OCI-LY3 (cell line): ENCODE measurements at regions not wholly inside any gene's neighbourhood (a gene's known extent, or its start where the extent isn't known, plus 50 kb on each side); places are given as distances from the start of the nearest gene placed in this dataset.

Source experiments
- EZH2phosphoT487 ChIP-seq: fragments of 200-600 bp; shearing (Covaris generic); IDR thresholded peaks from 2 replicates; pipeline ENCODE4 v1.6.1; 2018; ENCODE audit warnings: antibody characterized with exemption, mixed run types, low read depth
- TF ChIP-seq, protein P1 (sequence below): fragments of 200-600, 300-600 bp; sonication (generic); IDR thresholded peaks from 2 replicates; pipeline ENCODE4 v1.5.1; 2014; ENCODE audit warnings: antibody characterized with exemption, low read length, low read depth

DNA sequence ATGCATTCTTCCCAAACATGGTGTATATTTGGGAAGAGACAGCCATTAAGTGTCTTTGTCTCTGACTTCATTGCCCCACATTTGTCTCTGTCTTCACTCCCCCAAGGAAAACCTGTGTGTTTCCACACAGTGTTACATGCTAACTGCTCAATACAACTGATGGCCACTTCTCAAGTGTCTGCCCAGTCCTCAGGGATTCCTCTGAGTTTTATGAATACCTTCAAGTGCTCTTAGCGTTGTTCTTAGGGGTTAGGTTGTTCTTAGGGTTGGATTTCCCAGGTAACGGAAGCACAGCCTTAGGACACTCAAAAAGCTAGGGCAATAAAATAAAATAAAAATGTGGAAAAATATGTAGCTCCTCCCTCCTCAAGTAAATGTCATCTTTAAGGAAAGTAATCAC lies 64.7 kb upstream of the PLAC8 start:
- TF ChIP-seq, protein P1, sequence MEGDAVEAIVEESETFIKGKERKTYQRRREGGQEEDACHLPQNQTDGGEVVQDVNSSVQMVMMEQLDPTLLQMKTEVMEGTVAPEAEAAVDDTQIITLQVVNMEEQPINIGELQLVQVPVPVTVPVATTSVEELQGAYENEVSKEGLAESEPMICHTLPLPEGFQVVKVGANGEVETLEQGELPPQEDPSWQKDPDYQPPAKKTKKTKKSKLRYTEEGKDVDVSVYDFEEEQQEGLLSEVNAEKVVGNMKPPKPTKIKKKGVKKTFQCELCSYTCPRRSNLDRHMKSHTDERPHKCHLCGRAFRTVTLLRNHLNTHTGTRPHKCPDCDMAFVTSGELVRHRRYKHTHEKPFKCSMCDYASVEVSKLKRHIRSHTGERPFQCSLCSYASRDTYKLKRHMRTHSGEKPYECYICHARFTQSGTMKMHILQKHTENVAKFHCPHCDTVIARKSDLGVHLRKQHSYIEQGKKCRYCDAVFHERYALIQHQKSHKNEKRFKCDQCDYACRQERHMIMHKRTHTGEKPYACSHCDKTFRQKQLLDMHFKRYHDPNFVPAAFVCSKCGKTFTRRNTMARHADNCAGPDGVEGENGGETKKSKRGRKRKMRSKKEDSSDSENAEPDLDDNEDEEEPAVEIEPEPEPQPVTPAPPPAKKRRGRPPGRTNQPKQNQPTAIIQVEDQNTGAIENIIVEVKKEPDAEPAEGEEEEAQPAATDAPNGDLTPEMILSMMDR, result no peak
- TF ChIP-seq EZH2phosphoT487, result no peak
